ENCODE measurements at regions not wholly inside any gene's neighbourhood (a gene's known extent, or its start where the extent isn't known, plus 50 kb on each side); places are given as distances from the start of the nearest gene placed in this dataset.

DNA sequence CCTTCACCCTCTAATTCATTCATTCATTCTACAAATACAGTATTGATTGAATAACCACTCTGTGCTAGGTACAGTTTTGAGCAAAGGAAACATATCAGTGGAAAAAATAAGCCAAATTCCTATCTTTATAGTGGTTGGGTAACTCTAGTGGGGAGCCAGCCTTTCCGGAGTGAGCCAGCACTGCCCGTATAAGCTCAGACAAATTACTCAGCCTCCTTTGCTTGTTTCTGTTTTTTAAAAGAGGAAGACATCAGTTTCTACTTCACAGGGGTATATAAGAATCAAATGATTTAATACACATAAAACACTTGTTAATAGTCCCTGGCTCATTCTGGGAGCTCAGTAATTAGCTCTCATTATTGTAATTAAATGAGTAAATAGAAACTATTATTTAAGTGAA is 238.2 kb upstream of the MAD2L1 start:
- TF ChIP-seq, protein P1, sequence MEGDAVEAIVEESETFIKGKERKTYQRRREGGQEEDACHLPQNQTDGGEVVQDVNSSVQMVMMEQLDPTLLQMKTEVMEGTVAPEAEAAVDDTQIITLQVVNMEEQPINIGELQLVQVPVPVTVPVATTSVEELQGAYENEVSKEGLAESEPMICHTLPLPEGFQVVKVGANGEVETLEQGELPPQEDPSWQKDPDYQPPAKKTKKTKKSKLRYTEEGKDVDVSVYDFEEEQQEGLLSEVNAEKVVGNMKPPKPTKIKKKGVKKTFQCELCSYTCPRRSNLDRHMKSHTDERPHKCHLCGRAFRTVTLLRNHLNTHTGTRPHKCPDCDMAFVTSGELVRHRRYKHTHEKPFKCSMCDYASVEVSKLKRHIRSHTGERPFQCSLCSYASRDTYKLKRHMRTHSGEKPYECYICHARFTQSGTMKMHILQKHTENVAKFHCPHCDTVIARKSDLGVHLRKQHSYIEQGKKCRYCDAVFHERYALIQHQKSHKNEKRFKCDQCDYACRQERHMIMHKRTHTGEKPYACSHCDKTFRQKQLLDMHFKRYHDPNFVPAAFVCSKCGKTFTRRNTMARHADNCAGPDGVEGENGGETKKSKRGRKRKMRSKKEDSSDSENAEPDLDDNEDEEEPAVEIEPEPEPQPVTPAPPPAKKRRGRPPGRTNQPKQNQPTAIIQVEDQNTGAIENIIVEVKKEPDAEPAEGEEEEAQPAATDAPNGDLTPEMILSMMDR (IDR thresholded peaks at IDR 0.05) = no peak
- TF ChIP-seq, protein P2, sequence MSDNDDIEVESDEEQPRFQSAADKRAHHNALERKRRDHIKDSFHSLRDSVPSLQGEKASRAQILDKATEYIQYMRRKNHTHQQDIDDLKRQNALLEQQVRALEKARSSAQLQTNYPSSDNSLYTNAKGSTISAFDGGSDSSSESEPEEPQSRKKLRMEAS (IDR thresholded peaks at IDR 0.05) = no peak

All from A549 (cell line).